Uterus (tissue), 2 donors: ENCODE measurements at regions not wholly inside any gene's neighbourhood (a gene's known extent, or its start where the extent isn't known, plus 50 kb on each side); places are given as distances from the start of the nearest gene placed in this dataset.

ENCODE experiments used
- POLR2A ChIP-seq, 2 donors: fragments of 450-650 bp; IDR thresholded peaks; one replicate each; pipeline ENCODE4 v1.6.1; 2016; ENCODE audit warnings: antibody characterized with exemption in 2 of 2, mild to moderate bottlenecking in 1 of 2, moderate library complexity in 1 of 2
- TF ChIP-seq, protein P1 (sequence below), 4 experiments: fragments of 200-600 bp in 2 of 4; fragments of 450-650 bp in 2 of 4; sonication (generic) in 2 of 4; IDR thresholded peaks; one replicate each; pipeline ENCODE4 v1.5.1; 2016 to 2019; ENCODE audit warnings: antibody characterized with exemption in 4 of 4, mild to moderate bottlenecking in 2 of 4, moderate library complexity in 1 of 4

GRCh38 chr20:1748777-1749176 lies 91.2 kb upstream of the SIRPG start:
- TF ChIP-seq, protein P1, sequence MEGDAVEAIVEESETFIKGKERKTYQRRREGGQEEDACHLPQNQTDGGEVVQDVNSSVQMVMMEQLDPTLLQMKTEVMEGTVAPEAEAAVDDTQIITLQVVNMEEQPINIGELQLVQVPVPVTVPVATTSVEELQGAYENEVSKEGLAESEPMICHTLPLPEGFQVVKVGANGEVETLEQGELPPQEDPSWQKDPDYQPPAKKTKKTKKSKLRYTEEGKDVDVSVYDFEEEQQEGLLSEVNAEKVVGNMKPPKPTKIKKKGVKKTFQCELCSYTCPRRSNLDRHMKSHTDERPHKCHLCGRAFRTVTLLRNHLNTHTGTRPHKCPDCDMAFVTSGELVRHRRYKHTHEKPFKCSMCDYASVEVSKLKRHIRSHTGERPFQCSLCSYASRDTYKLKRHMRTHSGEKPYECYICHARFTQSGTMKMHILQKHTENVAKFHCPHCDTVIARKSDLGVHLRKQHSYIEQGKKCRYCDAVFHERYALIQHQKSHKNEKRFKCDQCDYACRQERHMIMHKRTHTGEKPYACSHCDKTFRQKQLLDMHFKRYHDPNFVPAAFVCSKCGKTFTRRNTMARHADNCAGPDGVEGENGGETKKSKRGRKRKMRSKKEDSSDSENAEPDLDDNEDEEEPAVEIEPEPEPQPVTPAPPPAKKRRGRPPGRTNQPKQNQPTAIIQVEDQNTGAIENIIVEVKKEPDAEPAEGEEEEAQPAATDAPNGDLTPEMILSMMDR (IDR thresholded peaks at IDR 0.05), result no peak
- no peak for TF ChIP-seq POLR2A (IDR thresholded peaks at IDR 0.05)
